GM19455 (cell line): ENCODE measurements at regions not wholly inside any gene's neighbourhood (a gene's known extent, or its start where the extent isn't known, plus 50 kb on each side); places are given as distances from the start of the nearest gene placed in this dataset.
"Not testable (repeated sequence)": the region's sequence is repeated elsewhere in the genome, so short reads cannot be mapped to it uniquely, and the experiment has no call there.

Experiments
- ATAC-seq: cut with Tn5 transposase; IDR thresholded peaks from one replicate; pipeline ENCODE4 v1.9.1; 2021; ENCODE audit not compliant: unreplicated experiment

DNA sequence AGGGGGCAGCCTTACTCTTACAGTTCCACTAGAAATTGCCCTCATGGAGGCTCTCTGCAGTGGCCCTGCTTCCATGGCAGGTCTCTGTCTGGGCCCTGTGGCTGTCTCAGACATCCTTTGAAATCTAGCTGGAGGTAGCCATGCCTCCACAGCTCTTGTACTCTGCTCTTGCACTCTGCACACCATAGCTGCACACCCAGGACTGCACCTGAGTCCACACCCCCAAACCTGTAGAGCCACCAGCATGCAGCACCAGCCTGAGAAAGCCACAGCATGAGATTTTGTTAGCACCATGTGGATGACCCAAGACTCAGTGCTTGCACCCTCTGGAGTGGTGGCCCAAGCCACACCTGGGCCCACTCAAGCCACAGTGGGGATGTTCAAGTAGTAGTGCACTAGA, 376.2 kb upstream of the RND3 start:
- ATAC-seq, result no peak

DNA sequence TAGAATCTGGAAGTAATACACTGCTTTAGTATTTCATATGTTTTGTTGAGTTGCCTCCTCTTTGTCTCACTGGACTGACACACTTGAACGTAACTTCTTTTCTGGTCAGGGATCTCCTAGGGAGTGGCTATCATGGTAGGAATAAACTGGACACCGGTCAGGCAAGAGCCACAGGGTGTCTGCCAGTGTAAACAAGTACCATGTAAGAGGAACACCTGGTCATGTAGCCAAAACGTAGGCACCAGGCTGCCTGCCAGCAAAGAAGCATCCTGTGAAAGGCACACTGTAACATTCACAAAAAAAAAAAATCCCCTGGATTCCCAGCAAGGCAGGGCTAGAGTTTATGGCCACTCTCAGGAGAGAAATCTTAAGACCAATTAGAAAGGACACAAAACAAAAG, 372.8 kb upstream of the RND3 start:
- ATAC-seq, result no peak

DNA sequence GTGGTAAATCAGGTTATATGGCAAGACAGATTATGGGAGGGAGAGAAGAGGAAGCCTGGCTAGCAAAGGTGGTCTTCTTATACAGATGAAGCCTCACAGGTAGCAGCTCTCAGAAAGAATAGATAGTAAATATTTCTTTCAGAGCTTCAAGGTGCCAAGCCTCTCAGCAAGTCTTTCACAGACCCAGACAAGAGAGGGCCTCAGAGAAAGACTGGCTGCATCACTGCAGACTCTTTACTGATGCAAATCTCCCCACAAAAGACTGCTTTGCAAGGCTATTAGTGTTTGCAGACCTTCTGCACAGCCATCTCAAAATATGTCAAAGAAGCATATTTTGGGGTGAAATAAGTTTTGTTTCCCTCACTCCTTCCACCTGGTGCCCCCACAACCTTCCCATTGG, 372.4 kb upstream of the RND3 start:
- ATAC-seq, result no peak

DNA sequence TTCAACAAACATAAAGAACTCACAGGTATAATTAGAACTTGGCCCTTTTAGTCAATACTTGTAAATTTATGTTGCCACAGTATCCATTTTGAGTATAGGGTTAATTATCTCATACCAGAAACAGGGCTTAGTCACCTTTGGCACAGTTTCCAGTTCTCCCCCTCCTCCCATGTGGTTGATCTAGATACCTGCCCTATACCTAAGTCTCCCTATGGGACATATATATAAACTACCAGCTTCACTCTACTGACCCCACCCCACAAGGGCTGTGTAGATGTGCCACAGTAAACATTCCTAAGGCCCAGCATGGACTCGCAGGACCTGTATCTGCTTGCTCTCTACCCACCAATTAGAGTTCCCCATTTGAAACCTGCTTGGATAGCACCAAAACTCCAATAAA, 371.7 kb upstream of the RND3 start:
- no peak for ATAC-seq

DNA sequence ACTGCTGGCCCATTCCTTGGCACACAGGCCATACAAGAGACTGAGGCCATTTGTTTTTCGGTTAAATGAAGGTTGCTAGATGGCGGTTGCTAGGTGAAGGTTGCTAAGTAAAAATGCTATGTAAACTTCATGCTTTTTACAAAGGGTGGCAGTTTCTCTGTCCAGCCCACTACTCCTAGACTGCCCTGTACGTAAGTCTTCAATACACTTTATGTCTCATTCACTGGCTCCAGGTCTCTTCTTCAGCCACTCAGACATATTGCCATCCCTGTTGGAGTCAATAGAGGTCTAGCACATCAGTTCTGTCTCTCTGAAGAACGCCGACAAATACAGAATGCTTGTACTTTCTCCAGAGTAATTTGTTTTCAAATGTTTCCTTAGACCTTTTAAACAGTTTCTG, 370.9 kb upstream of the RND3 start:
- no peak for ATAC-seq

DNA sequence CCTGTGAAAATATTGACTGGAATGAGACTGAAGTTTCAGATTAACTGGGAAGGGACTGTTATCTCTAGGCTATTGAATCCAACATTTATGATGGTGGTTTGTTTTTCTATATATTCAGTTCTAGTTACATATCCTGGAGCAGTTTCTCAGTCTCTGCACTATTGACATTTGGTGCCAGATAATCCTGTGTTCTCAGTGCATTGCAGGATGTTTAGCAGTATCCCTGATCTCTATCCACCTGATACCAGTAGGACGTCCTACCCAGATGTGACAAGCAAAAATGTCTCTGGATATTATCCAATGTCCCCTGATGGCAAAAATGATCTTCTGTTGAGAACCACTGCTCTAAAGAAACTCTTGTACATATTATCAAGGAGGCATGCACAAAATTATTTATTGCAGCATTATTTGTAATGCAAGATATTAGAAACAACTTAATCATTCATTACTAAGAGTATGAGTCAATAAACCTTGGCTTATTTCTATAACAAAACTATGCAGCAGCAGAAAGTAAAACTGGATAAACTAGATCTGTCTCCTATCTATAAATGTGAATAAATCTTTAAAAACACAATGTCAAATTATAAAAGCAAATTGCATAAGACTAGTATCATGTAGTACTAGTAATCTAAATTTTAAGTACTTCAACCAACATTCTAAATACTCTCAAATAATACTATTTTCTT, 369.3 kb upstream of the RND3 start:
- ATAC-seq, result no peak

DNA sequence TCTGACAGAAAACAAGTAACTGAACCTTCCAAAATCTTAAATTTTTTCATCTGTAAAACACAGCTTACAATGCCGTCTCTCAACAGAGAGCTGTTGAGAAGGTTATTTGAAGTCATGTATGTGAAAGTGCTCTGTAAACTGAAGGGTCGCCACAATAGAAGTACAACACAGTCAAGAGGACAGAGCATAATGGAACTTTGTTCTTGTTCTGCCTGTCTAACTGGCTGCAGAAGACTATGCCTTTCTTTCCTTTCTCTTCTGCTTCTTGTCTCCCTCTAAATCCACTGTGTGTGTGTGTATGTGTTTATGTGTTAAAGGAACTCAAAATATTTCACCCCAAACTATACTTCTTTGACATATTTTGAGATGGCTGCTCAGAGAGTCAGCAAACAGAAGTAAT, 365.8 kb upstream of the RND3 start:
- no peak for ATAC-seq

DNA sequence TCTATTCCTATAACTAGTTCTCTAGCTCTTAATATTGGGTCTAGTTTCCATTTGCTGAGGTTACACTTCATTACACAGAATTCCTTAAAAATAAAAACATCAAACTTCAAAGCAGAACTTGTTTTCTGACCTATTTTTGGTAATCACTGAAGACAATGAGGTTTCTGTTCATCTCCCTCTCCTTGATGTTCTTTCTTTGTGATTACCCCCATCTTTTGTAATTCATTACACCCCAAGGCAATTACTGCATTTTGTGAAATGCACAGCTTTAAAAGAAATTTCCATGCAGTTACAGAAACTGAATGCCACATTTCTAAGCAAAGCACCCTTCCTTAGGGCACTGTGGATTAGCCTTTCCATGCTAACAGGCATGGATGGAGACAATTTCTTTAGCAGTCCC, 363.2 kb upstream of the RND3 start:
- ATAC-seq, result no peak

DNA sequence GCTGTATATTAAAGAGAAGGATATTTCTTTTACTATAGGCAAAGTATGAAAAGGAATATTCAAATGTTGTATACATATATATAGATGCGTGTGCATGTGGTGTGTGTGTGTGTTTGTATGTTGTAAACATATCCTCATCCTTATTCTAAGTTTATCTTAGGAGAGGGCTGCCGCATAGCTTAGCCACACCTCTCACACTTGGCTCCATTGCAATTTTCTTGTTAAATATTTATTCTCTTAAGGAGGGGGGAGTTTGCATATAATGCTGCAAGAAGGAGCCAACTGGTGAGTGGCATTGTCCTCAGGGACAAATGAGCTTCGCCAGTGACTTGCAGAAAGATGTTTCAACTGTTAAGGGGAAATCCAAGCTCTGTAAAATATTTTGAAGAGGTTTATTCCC, 360.1 kb upstream of the RND3 start:
- ATAC-seq, result no peak

DNA sequence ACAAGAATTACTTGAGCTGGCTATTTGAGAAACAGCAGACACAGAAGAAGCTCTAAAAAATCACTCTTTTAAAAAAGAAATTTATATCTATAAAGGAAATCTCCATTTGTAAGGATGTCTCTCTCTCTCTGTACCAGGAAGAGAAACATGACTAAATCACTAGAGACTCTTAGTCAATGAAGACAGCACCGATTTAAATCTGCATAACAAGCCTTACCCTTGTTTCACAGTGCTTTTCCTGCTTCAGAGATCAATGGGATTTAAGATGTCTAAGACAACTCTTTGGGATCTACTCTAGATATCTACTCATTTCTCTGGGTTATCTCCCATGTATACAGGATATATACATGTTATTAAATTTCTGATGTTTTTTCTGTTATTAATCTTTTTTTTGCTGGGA, 359.2 kb upstream of the RND3 start:
- ATAC-seq, result no peak

DNA sequence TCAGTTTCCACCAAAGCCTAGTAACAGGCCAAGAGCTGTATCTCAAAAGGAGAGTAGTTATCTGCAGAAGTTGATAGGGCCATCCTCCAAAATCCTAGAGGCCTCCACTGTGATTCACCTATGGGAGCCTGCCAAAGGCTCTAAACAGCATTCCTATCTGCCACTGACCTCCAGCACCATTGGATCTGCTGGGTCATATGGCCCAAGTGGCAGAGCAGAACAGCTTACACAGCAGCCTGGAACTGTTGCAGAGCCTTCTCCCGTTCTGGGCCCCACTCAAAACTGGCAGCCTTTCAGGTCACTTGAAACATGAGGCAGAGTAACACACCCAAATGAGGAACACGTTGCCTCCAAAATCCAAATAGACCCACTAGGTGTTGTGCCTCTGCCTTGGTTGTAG, 345.2 kb upstream of the RND3 start:
- ATAC-seq, result no peak

DNA sequence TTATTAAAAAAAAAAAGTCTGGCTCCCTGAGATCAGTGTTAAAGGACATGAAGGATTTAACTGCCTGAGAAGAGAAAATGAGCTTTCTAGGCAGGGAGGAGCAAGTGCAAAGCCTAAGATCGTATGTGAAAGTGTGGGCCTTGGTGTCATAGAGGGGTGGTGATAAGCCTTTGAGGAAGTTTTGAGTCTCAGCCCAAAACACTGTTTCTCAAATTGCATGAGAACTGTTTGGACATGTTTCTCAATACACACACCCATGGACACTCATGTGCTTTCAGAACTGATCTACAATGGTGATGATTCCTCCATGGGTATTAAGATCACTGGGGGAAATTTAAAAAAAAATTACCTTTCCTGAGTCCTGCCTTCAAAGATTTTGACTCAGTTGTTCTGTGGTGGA, 336.7 kb upstream of the RND3 start:
- no peak for ATAC-seq

DNA sequence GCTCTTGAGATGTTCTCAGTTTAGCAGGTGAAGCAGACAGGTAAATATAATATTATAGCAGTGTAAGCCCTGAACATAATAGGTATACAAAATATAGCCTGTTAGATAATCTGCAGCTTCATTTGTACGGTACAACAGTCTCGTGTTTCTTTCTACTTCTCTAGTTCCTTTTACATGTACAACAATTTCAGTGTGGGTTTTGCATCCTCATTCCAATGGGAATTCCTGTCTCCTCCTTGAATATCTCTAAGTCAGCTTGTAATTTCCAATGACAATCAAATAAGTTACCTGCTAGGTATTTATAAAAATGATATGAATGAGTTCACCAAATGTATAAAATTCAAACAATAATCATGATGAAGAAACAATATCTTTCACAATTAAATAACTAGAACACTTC, 330.0 kb upstream of the RND3 start:
- no peak for ATAC-seq

DNA sequence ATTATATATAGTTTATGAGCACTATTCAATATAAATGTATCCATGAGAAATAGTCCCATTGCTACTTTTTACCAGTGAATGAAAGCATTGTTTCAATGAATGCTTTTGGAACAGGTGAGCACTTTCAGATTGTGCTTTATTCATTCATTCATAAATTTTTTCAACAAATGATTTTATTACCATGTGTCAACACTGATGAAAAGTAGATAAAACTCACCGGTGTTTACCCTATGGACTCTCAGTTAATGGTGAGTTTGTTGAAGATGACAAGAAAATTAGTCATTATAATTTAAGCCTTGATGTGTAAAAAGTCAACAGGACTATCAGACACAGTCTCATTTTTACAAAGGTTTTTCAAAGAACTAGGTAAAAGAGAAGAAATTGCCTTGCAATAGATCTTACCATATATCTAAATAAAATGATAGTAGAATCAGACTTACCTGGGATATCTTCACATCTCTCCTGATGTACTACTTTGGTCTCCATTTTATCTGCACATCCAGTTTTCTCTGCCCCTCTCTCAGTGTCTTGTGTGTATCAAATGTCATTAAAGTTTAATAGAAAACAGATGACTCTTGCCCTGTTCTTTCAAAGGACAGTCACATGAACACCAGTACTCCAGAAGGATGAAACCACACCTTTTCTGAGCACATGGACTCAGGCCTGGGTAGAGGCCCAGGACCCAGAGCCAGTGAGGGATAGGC, 325.3 kb upstream of the RND3 start:
- ATAC-seq, result no peak

DNA sequence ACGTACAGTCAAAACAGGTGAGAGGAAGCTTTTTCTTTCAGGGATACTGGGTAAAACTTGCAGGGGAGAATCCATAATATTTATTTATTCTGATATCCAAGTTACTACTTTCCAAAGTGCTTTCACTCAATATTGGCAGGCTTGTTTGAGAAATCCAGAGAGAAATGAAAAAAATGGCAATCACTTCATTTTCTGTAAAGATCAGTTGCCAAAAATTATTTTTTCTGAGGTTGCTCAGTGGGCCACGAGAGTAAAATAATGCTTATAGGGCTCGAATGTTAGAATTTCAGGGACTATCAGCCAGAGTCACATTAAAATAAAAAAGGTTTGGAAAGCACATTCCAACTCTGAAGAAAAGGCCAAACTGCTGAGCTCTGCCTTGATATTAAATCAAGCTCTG, 324.6 kb upstream of the RND3 start:
- ATAC-seq, result no peak

DNA sequence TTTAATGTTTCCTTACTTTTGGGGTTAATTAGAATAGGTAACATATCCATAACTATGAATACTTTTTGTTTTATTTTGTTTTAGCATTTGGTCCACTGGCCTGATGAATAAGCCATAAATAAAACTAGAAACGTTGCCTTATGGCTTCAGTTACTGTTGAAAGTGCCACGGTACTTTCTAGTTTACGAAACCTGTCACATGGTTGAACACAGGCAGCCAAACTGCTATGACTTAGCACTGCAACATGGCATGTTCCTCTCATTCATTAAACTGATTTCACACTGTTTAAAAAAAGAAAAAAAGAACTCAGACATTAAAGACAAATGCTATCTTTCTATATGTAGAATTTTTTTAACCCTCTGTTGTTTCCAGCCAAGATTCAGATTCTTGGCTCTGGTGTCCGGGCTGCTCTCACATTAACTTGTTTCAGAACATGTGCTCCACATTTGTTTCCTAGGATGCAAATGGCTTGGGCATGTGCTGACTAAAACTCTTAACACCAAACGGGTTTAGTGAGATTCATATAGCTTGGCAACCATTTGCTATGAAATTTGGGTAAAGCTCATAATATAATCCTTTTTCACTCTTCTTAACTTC, 323.9 kb upstream of the RND3 start:
- ATAC-seq, result no peak

DNA sequence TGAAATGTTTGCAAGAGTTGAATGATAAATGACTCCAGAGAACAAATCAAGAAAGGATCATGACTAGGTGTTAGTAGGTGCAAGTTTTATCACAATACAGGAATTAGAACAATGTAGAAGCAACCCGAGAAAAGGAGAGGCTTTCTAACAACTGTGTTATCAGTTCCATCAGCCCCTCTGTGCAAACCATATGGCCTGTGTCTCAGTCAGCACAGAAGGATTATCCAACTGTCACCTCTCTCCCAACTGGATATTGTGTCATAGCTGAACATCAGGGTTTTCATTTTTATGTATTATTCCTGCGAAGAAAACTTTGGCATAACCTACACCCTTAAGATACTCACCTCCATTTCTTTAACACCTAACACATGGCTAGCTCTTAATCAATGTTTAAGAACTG, 321.6 kb upstream of the RND3 start:
- no peak for ATAC-seq

DNA sequence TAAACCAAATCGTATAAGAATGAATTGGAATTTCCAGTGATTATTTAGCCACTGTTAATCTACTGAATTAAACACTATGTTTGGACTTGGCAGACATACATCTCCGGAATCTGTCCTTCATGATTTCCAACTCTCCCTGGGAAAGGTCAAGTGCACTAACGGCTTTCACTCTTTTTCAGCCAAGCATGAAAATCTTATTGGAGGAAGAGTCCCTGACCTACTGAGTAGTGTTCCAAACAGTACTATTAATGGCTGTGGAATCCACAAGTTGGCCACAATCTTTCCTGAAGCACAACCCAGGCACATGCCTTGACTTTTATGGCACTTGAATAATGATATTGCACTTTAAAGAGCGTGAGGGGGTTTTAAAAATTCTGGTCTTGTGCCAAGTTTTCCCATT, 318.9 kb upstream of the RND3 start:
- ATAC-seq, result no peak

DNA sequence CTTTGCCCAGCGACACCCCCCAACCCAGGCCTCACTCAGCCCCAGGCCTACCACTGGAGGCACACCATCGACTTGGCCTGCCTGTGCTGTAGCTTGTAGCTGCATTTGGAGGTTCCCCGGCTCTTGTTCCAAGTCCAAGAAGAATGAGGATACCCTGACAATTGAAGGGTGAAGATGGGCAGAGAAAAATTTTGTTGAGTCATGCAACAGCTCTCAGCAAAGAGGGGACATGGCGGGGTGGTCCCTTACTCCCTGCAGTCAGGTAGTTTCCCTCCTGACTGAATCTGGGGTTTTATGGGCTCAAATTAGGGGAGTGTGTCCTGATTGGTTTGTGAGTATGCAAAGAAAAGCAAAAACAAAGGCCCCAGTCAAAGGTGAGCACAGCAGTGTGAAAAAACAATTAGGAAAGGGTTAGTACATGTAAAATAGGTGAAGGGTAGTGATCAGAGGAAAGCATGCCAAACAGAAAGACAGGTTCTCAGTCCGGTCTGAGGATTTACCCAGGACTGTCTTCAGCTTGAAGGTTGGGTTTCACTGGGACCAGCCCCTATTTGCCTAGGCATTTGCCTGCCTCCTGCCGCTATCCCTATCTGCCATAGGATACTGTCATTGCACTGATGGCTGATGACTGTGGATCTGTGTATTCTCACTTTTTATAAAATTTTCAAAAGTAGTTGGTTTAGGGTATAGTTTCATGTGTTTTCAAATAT, 316.4 kb upstream of the RND3 start:
- no peak for ATAC-seq

DNA sequence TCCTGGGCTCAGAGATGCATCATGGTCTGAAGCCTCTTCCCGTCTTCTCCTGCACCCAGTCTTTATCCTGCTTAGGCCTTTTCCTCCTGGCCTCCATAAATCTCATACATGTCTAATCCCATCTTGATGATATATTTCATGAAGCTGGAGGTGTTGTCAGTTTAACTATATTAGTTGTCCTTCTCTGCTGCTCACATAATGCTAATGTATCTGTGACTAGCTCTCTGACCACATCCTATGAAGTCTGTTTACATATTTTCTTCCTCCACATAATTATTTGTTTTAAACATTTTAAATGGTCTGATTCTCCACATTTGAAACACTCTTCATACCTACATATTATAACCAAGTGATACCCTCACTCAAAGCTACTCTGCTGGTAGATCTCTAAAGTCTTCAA, 315.2 kb upstream of the RND3 start:
- ATAC-seq, result no peak

DNA sequence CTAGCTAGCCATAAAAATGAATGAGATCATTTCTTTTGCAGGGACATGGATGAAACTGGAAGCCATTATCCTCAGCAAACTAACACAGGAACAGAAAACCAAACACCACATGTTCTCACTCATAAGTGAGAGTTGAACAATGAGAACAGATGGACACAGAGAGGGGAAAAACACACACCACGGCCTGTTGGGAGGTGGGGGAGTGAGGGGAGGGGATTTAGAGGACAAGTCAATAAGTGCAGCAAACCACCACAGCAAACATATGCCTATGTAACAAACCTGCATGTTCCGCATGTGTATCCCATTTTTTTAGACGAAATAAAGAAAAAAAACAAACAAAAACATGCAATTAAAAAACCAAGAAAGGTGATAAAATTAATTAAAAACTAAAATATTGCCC, 308.8 kb upstream of the RND3 start:
- ATAC-seq, result not testable (repeated sequence)

DNA sequence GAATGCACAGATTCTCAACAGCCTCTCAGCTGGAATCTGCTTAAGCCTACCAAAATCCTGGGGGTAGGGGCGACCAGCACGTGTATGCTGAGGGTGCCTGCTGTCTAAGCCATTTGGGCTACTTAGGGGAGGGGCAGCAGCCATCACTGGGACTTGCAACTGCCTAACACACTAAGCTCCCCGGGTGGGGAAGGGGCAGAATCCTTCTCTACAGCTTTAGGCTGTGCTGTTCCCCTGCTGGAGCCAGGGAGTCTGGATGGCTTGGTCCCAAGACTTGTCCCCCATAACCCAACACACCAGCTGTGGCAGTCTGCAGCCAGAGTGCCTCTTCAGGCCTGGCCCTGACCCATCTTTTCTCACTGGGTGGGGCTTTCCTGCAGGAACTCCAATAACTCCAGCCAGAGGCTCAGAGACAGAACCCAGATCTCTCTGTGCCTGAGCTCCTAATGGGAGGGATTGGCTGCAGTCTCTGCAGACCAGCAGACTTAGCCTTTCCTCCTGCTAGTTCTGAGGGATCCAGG, 305.4 kb upstream of the RND3 start:
- no peak for ATAC-seq
